PC-9 (cell line): ENCODE measurements at regions not wholly inside any gene's neighbourhood (a gene's known extent, or its start where the extent isn't known, plus 50 kb on each side); places are given as distances from the start of the nearest gene placed in this dataset.
"Not testable (repeated sequence)": the region's sequence is repeated elsewhere in the genome, so short reads cannot be mapped to it uniquely, and the experiment has no call there.

Experiments
- EZH2 ChIP-seq: fragments of 200-600 bp; sonication (generic); IDR thresholded peaks from 2 replicates; pipeline ENCODE4 v1.8.0; 2017; ENCODE audit warnings: antibody characterized with exemption, low read depth
- TF ChIP-seq, protein P1 (sequence below): fragments of 200-600 bp; sonication (generic); conservative IDR thresholded peaks from 2 replicates; pipeline ENCODE4 v1.6.1; 2017; ENCODE audit warnings: mixed run types, antibody characterized with exemption, mild to moderate bottlenecking, moderate library complexity

DNA sequence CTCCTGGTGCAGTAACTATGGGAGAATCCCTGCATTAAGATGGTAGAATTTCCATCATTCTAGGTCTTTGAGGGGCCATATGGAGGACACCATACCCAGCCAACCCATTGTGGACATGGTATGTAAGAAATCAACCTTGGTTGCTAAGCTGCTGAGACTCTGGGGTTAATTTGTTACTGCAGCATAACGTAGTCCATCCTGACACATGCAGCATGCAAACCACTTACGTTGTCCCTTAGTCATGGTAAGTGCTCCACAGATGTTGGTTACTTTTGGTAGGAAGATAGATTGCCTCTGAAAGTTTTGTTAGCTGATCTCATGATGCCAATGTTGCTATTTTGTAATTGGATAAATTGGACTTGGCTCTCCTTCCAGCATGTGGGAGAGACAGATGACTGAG, 53.8 kb upstream of the EEF2KMT start:
- TF ChIP-seq, protein P1, sequence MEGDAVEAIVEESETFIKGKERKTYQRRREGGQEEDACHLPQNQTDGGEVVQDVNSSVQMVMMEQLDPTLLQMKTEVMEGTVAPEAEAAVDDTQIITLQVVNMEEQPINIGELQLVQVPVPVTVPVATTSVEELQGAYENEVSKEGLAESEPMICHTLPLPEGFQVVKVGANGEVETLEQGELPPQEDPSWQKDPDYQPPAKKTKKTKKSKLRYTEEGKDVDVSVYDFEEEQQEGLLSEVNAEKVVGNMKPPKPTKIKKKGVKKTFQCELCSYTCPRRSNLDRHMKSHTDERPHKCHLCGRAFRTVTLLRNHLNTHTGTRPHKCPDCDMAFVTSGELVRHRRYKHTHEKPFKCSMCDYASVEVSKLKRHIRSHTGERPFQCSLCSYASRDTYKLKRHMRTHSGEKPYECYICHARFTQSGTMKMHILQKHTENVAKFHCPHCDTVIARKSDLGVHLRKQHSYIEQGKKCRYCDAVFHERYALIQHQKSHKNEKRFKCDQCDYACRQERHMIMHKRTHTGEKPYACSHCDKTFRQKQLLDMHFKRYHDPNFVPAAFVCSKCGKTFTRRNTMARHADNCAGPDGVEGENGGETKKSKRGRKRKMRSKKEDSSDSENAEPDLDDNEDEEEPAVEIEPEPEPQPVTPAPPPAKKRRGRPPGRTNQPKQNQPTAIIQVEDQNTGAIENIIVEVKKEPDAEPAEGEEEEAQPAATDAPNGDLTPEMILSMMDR, result not testable (repeated sequence)
- TF ChIP-seq EZH2, result not testable (repeated sequence)
